ENCODE measurements at regions not wholly inside any gene's neighbourhood (a gene's known extent, or its start where the extent isn't known, plus 50 kb on each side); places are given as distances from the start of the nearest gene placed in this dataset.

GRCh38 chr3:191997579-191998268 lies 536.8 kb downstream of the PYDC2 start:
- TF ChIP-seq CTCF (IDR thresholded peaks at IDR 0.05; ENCODE audit: low read depth, low read length) (no peak), EZH2phosphoT487 (IDR thresholded peaks at IDR 0.05; ENCODE audit: low read depth) (no peak)

Measured in OCI-LY3 (cell line).